Neural cell (in vitro differentiated cells): ENCODE measurements at regions not wholly inside any gene's neighbourhood (a gene's known extent, or its start where the extent isn't known, plus 50 kb on each side); places are given as distances from the start of the nearest gene placed in this dataset.

ENCODE experiments used
- H2AFZ ChIP-seq: fragments of 200-600, 300-800 bp; sonication (generic), shearing (Covaris generic); 2 replicates; pipeline ENCODE4 v1.6.0; 2014; ENCODE audit warnings: low read depth, mild to moderate bottlenecking, antibody characterized with exemption, low read length, moderate library complexity
- H3F3A ChIP-seq: fragments of 200-600 bp; shearing (Covaris generic); 2 replicates; pipeline ENCODE4 v1.6.1; 2016; ENCODE audit warnings: mild to moderate bottlenecking, moderate library complexity, mixed read lengths, antibody characterized with exemption, low read length; ENCODE audit not compliant: insufficient read depth, poor library complexity, severe bottlenecking
- H3K27ac ChIP-seq: fragments of 200-600, 300-800 bp; sonication (generic), shearing (Covaris generic); 2 replicates; pipeline ENCODE4 v1.5.1; 2014; ENCODE audit warnings: mild to moderate bottlenecking, low read length, moderate library complexity
- H3K27me3 ChIP-seq: fragments of 300-800, 200-600 bp; sonication (generic), shearing (Covaris generic); 2 replicates; pipeline ENCODE4 v1.6.0; 2014; ENCODE audit warnings: mild to moderate bottlenecking, low read depth, low read length, moderate library complexity; ENCODE audit not compliant: insufficient read depth
- H3K36me3 ChIP-seq: fragments of 300-800, 200-600 bp; sonication (generic), shearing (Covaris generic); 2 replicates; pipeline ENCODE4 v1.5.1; 2014; ENCODE audit warnings: mild to moderate bottlenecking, antibody characterized with exemption, low read length, moderate library complexity; ENCODE audit not compliant: insufficient read depth
- H3K4me2 ChIP-seq: fragments of 300-800, 200-600 bp; sonication (generic), shearing (Covaris generic); 2 replicates; pipeline ENCODE4 v1.6.0; 2014; ENCODE audit warnings: mild to moderate bottlenecking, low read length
- H3K4me3 ChIP-seq: fragments of 300-800, 200-600 bp; sonication (generic), shearing (Covaris generic); 2 replicates; pipeline ENCODE4 v1.5.1; 2014; ENCODE audit warnings: mild to moderate bottlenecking, low read length, moderate library complexity
- H3K79me2 ChIP-seq: fragments of 200-600 bp; shearing (Covaris generic); replicated peaks from 2 replicates; pipeline ENCODE4 v1.6.0; 2014; ENCODE audit warnings: mild to moderate bottlenecking, low read length, moderate library complexity; ENCODE audit not compliant: insufficient read depth
- H3K9ac ChIP-seq: fragments of 300-800, 200-600 bp; sonication (generic), shearing (Covaris generic); 2 replicates; pipeline ENCODE4 v1.6.1; 2016; ENCODE audit warnings: mild to moderate bottlenecking, low read length, mixed read lengths
- H3K9me2 ChIP-seq: fragments of 200-600 bp; shearing (Covaris generic); 2 replicates; pipeline ENCODE4 v1.6.1; 2016; ENCODE audit warnings: mild to moderate bottlenecking, low read length, mixed read lengths; ENCODE audit not compliant: insufficient read depth
- H3K9me3 ChIP-seq: fragments of 200-600, 300-800 bp; sonication (generic), shearing (Covaris generic); 2 replicates; pipeline ENCODE4 v1.6.1; 2016; ENCODE audit warnings: mild to moderate bottlenecking, mixed run types, low read length, moderate library complexity, mixed read lengths
- H4K20me1 ChIP-seq: fragments of 200-600 bp; shearing (Covaris generic); 2 replicates; pipeline ENCODE4 v1.6.1; 2016; ENCODE audit warnings: mild to moderate bottlenecking, mixed run types; ENCODE audit not compliant: insufficient read depth
- CTCF ChIP-seq: fragments of 450-650 bp; IDR thresholded peaks from 2 replicates; pipeline ENCODE4 v1.5.1; 2014; ENCODE audit warnings: antibody characterized with exemption, mild to moderate bottlenecking, moderate library complexity; ENCODE audit not compliant: poor library complexity, severe bottlenecking
- EP300 ChIP-seq: fragments of 450-650 bp; conservative IDR thresholded peaks from 2 replicates; pipeline ENCODE4 v1.6.1; 2014; ENCODE audit warnings: antibody characterized with exemption, mild to moderate bottlenecking, moderate library complexity; ENCODE audit not compliant: poor library complexity, severe bottlenecking
- EZH2 ChIP-seq: fragments of 200-600, 300-800 bp; shearing (Covaris generic), sonication (generic); IDR thresholded peaks from 2 replicates; pipeline ENCODE4 v1.6.1; 2014; ENCODE audit warnings: antibody characterized with exemption, low read length, borderline replicate concordance, mild to moderate bottlenecking; ENCODE audit not compliant: insufficient read depth, poor library complexity, severe bottlenecking
- MXI1 ChIP-seq: fragments of 450-650 bp; conservative IDR thresholded peaks from 2 replicates; pipeline ENCODE4 v1.6.1; 2014; ENCODE audit warnings: antibody characterized with exemption, mild to moderate bottlenecking; ENCODE audit not compliant: poor library complexity, severe bottlenecking
- POLR2AphosphoS5 ChIP-seq: IDR thresholded peaks from 2 replicates; pipeline ENCODE4 v1.6.1; 2012
- RAD21 ChIP-seq: fragments of 450-650 bp; conservative IDR thresholded peaks from 2 replicates; pipeline ENCODE4 v1.6.1; 2014; ENCODE audit warnings: antibody characterized with exemption, mild to moderate bottlenecking, moderate library complexity
- REST ChIP-seq: IDR thresholded peaks from 2 replicates; pipeline ENCODE4 v1.6.1; 2012; ENCODE audit warnings: borderline replicate concordance
- SMC3 ChIP-seq: fragments of 450-650 bp; conservative IDR thresholded peaks from 2 replicates; pipeline ENCODE4 v1.6.1; 2014; ENCODE audit warnings: antibody characterized with exemption, mild to moderate bottlenecking, moderate library complexity; ENCODE audit not compliant: poor library complexity
- TAF1 ChIP-seq: IDR thresholded peaks from 2 replicates; pipeline ENCODE4 v1.6.1; 2012; ENCODE audit warnings: low read depth

GRCh38 chr4:8776366-8776765 is 95.3 kb downstream of the HMX1 start:
- Histone ChIP-seq H3K36me3 (no peaks in the 10 kb centered on the region), H3K4me3 (no peak overlapping the region), H3K9me3 (no peaks in the 10 kb centered on the region), H3K9ac (no peak overlapping the region), H3F3A (no peaks in the 10 kb centered on the region), H3K4me2 (no peak overlapping the region), H3K79me2 (no peaks in the 10 kb centered on the region), H2AFZ (no peak overlapping the region), H3K9me2 (no peaks in the 10 kb centered on the region), H3K27me3 (no peaks in the 10 kb centered on the region), H4K20me1 (no peaks in the 10 kb centered on the region), H3K27ac (no peak overlapping the region)
- TF ChIP-seq SMC3, result no peak
- TF ChIP-seq CTCF, result no peak
- TF ChIP-seq REST, result no peak
- no peak for TF ChIP-seq EZH2
- no peak for TF ChIP-seq MXI1
- TF ChIP-seq POLR2AphosphoS5, result no peak
- no peak for TF ChIP-seq TAF1
- TF ChIP-seq EP300, result no peak
- TF ChIP-seq RAD21, result no peak

- H4K20me1 ChIP-seq, result no peaks in the 10 kb centered on the region
- H3K9me2 ChIP-seq, result no peaks in the 10 kb centered on the region
- TF ChIP-seq CTCF (no peak), EP300 (no peak), REST (no peak)
- H3K27ac ChIP-seq, result no peak overlapping the region
- no peaks in the 10 kb centered on the region for H3F3A ChIP-seq
- H3K79me2 ChIP-seq, result no peaks in the 10 kb centered on the region
- no peaks in the 10 kb centered on the region for H3K36me3 ChIP-seq
- H3K4me3 ChIP-seq, result no peak overlapping the region
- no peaks in the 10 kb centered on the region for H3K9me3 ChIP-seq
- H3K27me3 ChIP-seq, result no peaks in the 10 kb centered on the region
- no peak overlapping the region for H3K9ac ChIP-seq
- no peak overlapping the region for H2AFZ ChIP-seq
- no peak overlapping the region for H3K4me2 ChIP-seq
These were observed 95.8 kb downstream of the HMX1 start for GRCh38 chr4:8775751-8776355.
